Caco-2 (cell line): ENCODE measurements at regions not wholly inside any gene's neighbourhood (a gene's known extent, or its start where the extent isn't known, plus 50 kb on each side); places are given as distances from the start of the nearest gene placed in this dataset.

Experiments
- BruUV-seq: library from RNA; stranded (reverse); fragments of 400-500 nt; replicated peaks from 2 replicates; lab custom pipeline; 2021; lab: Mats Ljungman, UMichigan
- CTCF ChIA-PET: fragments of 300-600 bp; sonication (Branson Sonifier 250); formaldehyde crosslinking; loops from one replicate; lab custom pipeline; 2022; ENCODE audit warnings: antibody characterized with exemption; lab: Charles Lee
- POLR2A ChIA-PET: fragments of 300-600 bp; sonication (Branson Sonifier 250); formaldehyde crosslinking; loops from one replicate; lab custom pipeline; 2022; ENCODE audit warnings: antibody characterized with exemption; lab: Charles Lee
- DNase-seq, 2 experiments: peaks; one replicate each; pipeline versions ENCODE4 v3.0.0 to v3.0.0-alpha.2; 2020 to 2022
- H3K27me3 ChIP-seq: replicated peaks from 2 replicates; pipeline ENCODE4 v1.6.0; 2011; ENCODE audit warnings: low read length; ENCODE audit not compliant: control insufficient read depth, insufficient read depth
- H3K36me3 ChIP-seq: 2 replicates; pipeline ENCODE4 v1.5.1; 2011; ENCODE audit warnings: low read length; ENCODE audit not compliant: control insufficient read depth, insufficient read depth
- H3K4me1 ChIP-seq: fragments of 250-450 bp; sonication (Bioruptor Pico); 2 replicates; pipeline ENCODE4 v1.5.1; 2020; ENCODE audit warnings: mild to moderate bottlenecking
- H3K4me3 ChIP-seq: 2 replicates; pipeline ENCODE4 v1.5.1; 2011; ENCODE audit warnings: low read depth, mild to moderate bottlenecking, control low read depth, low read length
- H3K9me3 ChIP-seq: fragments of 250-450 bp; sonication (Bioruptor Pico); 2 replicates; pipeline ENCODE4 v1.5.1; 2020; ENCODE audit warnings: mild to moderate bottlenecking, moderate library complexity
- H3K27ac Mint-ChIP-seq: one replicate; pipeline ENCODE4 v1.8.0; 2022; ENCODE audit warnings: mixed read lengths; ENCODE audit not compliant: unreplicated experiment
- H3K27me3 Mint-ChIP-seq: one replicate; pipeline ENCODE4 v1.8.0; 2022; ENCODE audit warnings: mixed read lengths; ENCODE audit not compliant: insufficient read depth, unreplicated experiment
- H3K36me3 Mint-ChIP-seq: one replicate; pipeline ENCODE4 v1.8.0; 2022; ENCODE audit warnings: mild to moderate bottlenecking, mixed read lengths; ENCODE audit not compliant: insufficient read depth, unreplicated experiment
- H3K4me1 Mint-ChIP-seq: one replicate; pipeline ENCODE4 v1.8.0; 2022; ENCODE audit warnings: low read depth, mixed read lengths; ENCODE audit not compliant: unreplicated experiment
- H3K4me3 Mint-ChIP-seq: one replicate; pipeline ENCODE4 v1.8.0; 2022; ENCODE audit warnings: mild to moderate bottlenecking, moderate library complexity, mixed read lengths; ENCODE audit not compliant: unreplicated experiment
- H3K9me3 Mint-ChIP-seq: one replicate; pipeline ENCODE4 v1.8.0; 2022; ENCODE audit warnings: mixed read lengths; ENCODE audit not compliant: unreplicated experiment
- intact Hi-C: fragments of 100-400 bp; cut with micrococcal nuclease; formaldehyde crosslinking; loops from one replicate; pipeline ENCODE4 v1.10.0; 2022; ENCODE audit not compliant: unreplicated experiment
- TF ChIP-seq, protein P1 (sequence below), 2 experiments: fragments of 200-600 bp in 1 of 2; IDR thresholded peaks; 1 replicate in 1 of 2; 2 replicates in 1 of 2; pipeline versions ENCODE4 v1.5.1 to v1.8.0; 2011 to 2022; ENCODE audit warnings: antibody characterized with exemption in 1 of 2, control low read depth in 1 of 2, inconsistent platforms in 1 of 2, low read depth in 1 of 2, low read length in 1 of 2, mild to moderate bottlenecking in 1 of 2, moderate library complexity in 1 of 2; ENCODE audit not compliant: insufficient read depth in 1 of 2, severe bottlenecking in 1 of 2, unreplicated experiment in 1 of 2

GRCh38 chr13:65865206-65865605 lies 1364.9 kb downstream of the PCDH9 start:
- TF ChIP-seq, protein P1, sequence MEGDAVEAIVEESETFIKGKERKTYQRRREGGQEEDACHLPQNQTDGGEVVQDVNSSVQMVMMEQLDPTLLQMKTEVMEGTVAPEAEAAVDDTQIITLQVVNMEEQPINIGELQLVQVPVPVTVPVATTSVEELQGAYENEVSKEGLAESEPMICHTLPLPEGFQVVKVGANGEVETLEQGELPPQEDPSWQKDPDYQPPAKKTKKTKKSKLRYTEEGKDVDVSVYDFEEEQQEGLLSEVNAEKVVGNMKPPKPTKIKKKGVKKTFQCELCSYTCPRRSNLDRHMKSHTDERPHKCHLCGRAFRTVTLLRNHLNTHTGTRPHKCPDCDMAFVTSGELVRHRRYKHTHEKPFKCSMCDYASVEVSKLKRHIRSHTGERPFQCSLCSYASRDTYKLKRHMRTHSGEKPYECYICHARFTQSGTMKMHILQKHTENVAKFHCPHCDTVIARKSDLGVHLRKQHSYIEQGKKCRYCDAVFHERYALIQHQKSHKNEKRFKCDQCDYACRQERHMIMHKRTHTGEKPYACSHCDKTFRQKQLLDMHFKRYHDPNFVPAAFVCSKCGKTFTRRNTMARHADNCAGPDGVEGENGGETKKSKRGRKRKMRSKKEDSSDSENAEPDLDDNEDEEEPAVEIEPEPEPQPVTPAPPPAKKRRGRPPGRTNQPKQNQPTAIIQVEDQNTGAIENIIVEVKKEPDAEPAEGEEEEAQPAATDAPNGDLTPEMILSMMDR (IDR thresholded peaks at IDR 0.05; ENCODE audit: insufficient read depth in 1 of 2, low read depth in 1 of 2, low read length in 1 of 2, severe bottlenecking in 1 of 2, unreplicated experiment in 1 of 2): no peak
- Mint-ChIP-seq H3K4me3 (no peak overlapping the region), H3K4me1 (no peaks in the 10 kb centered on the region), H3K27ac (no peak overlapping the region), H3K9me3 (no peaks in the 10 kb centered on the region), H3K27me3 (peaks cover 3% of the 10 kb centered on the region), H3K36me3 (no peaks in the 10 kb centered on the region)
- Histone ChIP-seq H3K4me3 (no peak overlapping the region), H3K9me3 (no peaks in the 10 kb centered on the region), H3K27me3 (no peaks in the 10 kb centered on the region), H3K36me3 (no peaks in the 10 kb centered on the region), H3K4me1 (no peaks in the 10 kb centered on the region)
- ChIA-PET CTCF (no interaction called here), POLR2A (no interaction called here)
- intact Hi-C loops: no loop called here
- no TSS peak for BruUV-seq
- no peak for DNase-seq

DNA sequence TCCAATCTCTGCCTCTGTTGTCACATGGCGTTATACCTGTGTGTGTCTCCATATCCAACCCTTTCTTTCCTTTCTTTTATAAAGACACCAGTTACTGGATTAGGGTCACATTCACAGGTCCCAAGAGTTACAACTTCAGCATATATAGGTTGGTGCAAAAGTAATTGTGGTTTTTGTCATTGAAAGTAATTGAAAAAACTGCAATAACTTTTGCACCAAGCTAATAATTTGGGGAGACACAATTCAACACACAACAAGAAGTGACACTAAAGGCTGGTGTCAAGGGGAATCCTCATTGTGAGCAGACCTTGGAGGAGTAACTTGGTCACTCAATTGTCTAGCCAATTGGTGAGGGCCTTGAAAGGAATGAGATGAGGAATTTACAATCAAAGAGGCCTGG lies 1366.1 kb downstream of the PCDH9 start:
- no peaks in the 10 kb centered on the region for H3K36me3 Mint-ChIP-seq
- H3K4me1 Mint-ChIP-seq: no peaks in the 10 kb centered on the region
- H3K9me3 Mint-ChIP-seq: no peaks in the 10 kb centered on the region
- H3K9me3 ChIP-seq: no peaks in the 10 kb centered on the region
- H3K27ac Mint-ChIP-seq: no peak overlapping the region
- ChIA-PET CTCF (no interaction called here), POLR2A (no interaction called here)
- intact Hi-C loops: no loop called here
- BruUV-seq: no TSS peak
- DNase-seq: no peak
- H3K4me3 ChIP-seq: no peak overlapping the region
- no peaks in the 10 kb centered on the region for H3K36me3 ChIP-seq
- no peak overlapping the region for H3K4me3 Mint-ChIP-seq
- H3K27me3 Mint-ChIP-seq: peaks cover 4% of the 10 kb centered on the region
- H3K4me1 ChIP-seq: no peaks in the 10 kb centered on the region
- TF ChIP-seq, protein P1 (IDR thresholded peaks at IDR 0.05; ENCODE audit: insufficient read depth in 1 of 2, low read depth in 1 of 2, low read length in 1 of 2, severe bottlenecking in 1 of 2, unreplicated experiment in 1 of 2): no peak
- H3K27me3 ChIP-seq: no peaks in the 10 kb centered on the region

DNA sequence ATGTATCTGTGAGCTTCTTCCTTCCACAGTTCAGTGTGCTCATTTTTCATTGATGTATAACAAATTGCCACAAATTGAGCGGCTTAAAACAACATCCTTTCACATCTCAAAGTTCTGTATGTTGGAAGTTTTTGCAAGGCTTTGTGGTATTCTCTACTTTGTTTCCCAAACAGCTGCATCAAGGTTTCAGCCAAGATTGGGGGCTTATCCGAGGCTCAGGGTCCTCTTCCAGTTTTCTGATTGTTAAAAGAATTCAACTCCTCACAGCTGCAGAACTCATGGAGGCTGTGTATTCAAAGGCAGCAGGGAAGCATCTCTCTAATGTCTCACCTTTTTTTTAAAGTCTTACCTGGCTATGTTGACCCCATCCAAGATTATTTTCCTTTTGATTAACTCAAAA lies 1369.8 kb downstream of the PCDH9 start:
- no peaks in the 10 kb centered on the region for H3K9me3 ChIP-seq
- no TSS peak for BruUV-seq
- no peak overlapping the region for H3K4me3 Mint-ChIP-seq

More for the DNA sequence above, 1369.8 kb downstream of the PCDH9 start:
- Histone ChIP-seq H3K4me1 (no peaks in the 10 kb centered on the region), H3K36me3 (no peaks in the 10 kb centered on the region), H3K4me3 (no peak overlapping the region), H3K27me3 (no peaks in the 10 kb centered on the region)
- Mint-ChIP-seq H3K27me3 (peaks cover 6% of the 10 kb centered on the region), H3K27ac (no peak overlapping the region), H3K4me1 (no peaks in the 10 kb centered on the region), H3K9me3 (no peaks in the 10 kb centered on the region), H3K36me3 (no peaks in the 10 kb centered on the region)
- DNase-seq: no peak
- TF ChIP-seq, protein P1 (IDR thresholded peaks at IDR 0.05; ENCODE audit: insufficient read depth in 1 of 2, low read depth in 1 of 2, low read length in 1 of 2, severe bottlenecking in 1 of 2, unreplicated experiment in 1 of 2): no peak
- ChIA-PET CTCF (no interaction called here), POLR2A (no interaction called here)
- intact Hi-C loops: no loop called here
